ENCODE measurements at regions not wholly inside any gene's neighbourhood (a gene's known extent, or its start where the extent isn't known, plus 50 kb on each side); places are given as distances from the start of the nearest gene placed in this dataset.

- TF ChIP-seq, protein P1, sequence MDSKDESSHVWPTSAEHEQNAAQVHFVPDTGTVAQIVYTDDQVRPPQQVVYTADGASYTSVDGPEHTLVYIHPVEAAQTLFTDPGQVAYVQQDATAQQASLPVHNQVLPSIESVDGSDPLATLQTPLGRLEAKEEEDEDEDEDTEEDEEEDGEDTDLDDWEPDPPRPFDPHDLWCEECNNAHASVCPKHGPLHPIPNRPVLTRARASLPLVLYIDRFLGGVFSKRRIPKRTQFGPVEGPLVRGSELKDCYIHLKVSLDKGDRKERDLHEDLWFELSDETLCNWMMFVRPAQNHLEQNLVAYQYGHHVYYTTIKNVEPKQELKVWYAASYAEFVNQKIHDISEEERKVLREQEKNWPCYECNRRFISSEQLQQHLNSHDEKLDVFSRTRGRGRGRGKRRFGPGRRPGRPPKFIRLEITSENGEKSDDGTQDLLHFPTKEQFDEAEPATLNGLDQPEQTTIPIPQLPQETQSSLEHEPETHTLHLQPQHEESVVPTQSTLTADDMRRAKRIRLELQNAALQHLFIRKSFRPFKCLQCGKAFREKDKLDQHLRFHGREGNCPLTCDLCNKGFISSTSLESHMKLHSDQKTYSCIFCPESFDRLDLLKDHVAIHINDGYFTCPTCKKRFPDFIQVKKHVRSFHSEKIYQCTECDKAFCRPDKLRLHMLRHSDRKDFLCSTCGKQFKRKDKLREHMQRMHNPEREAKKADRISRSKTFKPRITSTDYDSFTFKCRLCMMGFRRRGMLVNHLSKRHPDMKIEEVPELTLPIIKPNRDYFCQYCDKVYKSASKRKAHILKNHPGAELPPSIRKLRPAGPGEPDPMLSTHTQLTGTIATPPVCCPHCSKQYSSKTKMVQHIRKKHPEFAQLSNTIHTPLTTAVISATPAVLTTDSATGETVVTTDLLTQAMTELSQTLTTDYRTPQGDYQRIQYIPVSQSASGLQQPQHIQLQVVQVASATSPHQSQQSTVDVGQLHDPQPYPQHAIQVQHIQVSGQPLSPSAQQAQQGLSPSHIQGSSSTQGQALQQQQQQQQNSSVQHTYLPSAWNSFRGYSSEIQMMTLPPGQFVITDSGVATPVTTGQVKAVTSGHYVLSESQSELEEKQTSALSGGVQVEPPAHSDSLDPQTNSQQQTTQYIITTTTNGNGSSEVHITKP (IDR thresholded peaks at IDR 0.05; ENCODE audit: partially characterized antibody), result no peak
- TF ChIP-seq SRSF1 (IDR thresholded peaks at IDR 0.05; ENCODE audit: low read depth, low read length), result no peak
- no peak for TF ChIP-seq ZNF778 (CRISPR knock-in tag; IDR thresholded peaks at IDR 0.05)
- no peak for TF ChIP-seq ZMIZ1 (IDR thresholded peaks at IDR 0.05; ENCODE audit: low read depth in 2 of 2, low read length in 2 of 2)
- no peak for TF ChIP-seq ZFP91 (CRISPR knock-in tag; IDR thresholded peaks at IDR 0.05)
- TF ChIP-seq NFIC (IDR thresholded peaks at IDR 0.05), result no peak
- no peak for TF ChIP-seq DPF2 (IDR thresholded peaks at IDR 0.05)
Observed at GRCh38 chr12:65628061-65628460, 196.2 kb upstream of the HMGA2 start (continued).
